Head of caudate nucleus (tissue), 42 donors: ENCODE measurements at regions not wholly inside any gene's neighbourhood (a gene's known extent, or its start where the extent isn't known, plus 50 kb on each side); places are given as distances from the start of the nearest gene placed in this dataset.

ENCODE experiments used
- DNase-seq, 42 donors: peaks; one replicate each; pipeline versions ENCODE4 v3.0.0 to v3.0.0-alpha.2; 2020 to 2021; ENCODE audit warnings: mixed read lengths in 7 of 42
- intact Hi-C: fragments of 100-400 bp; cut with DNase I; formaldehyde crosslinking; loops from one replicate; pipeline ENCODE4 v1.15.0; 2022

GRCh38 chr20:50256577-50256976 lies 65.9 kb downstream of the CEBPB start:
- intact Hi-C loops, result no loop called here
- DNase-seq, result no peak

- intact Hi-C loops, result no loop called here
These were observed 67.2 kb downstream of the CEBPB start for GRCh38 chr20:50257860-50258259.

GRCh38 chr20:50258790-50259483 lies 68.3 kb downstream of the CEBPB start:
- DNase-seq, result no peak
- intact Hi-C loops, result no loop called here

More at GRCh38 chr20:50257860-50258259, 67.2 kb downstream of the CEBPB start:
- no peak for DNase-seq

GRCh38 chr20:50259705-50260478 lies 69.3 kb downstream of the CEBPB start:
- intact Hi-C loops, result no loop called here
- no peak for DNase-seq

- no peak for DNase-seq
- intact Hi-C loops, result no loop called here
These were observed 70.0 kb downstream of the CEBPB start for GRCh38 chr20:50260479-50261221.

- intact Hi-C loops, result no loop called here
- no peak for DNase-seq
These were observed 71.0 kb downstream of the CEBPB start for GRCh38 chr20:50261471-50262212.

- intact Hi-C loops, result no loop called here
- no peak for DNase-seq
These were observed 73.2 kb downstream of the CEBPB start for GRCh38 chr20:50263831-50264230.

GRCh38 chr20:50264534-50265145 lies 74.0 kb downstream of the CEBPB start:
- intact Hi-C loops, result no loop called here
- no peak for DNase-seq

GRCh38 chr20:50265245-50265946 lies 74.8 kb downstream of the CEBPB start:
- intact Hi-C loops, result no loop called here
- DNase-seq, result no peak

GRCh38 chr20:50266293-50267040 lies 75.8 kb downstream of the CEBPB start:
- no peak for DNase-seq

GRCh38 chr20:50267041-50267865 lies 76.6 kb downstream of the CEBPB start:
- DNase-seq, result peak in 1 of 42 donors; percentile 20
- intact Hi-C loops, result no loop called here

More at GRCh38 chr20:50266293-50267040, 75.8 kb downstream of the CEBPB start:
- intact Hi-C loops, result no loop called here

- intact Hi-C loops, result no loop called here
These were observed 77.2 kb downstream of the CEBPB start for GRCh38 chr20:50267866-50268219.

GRCh38 chr20:50269091-50270033 lies 78.7 kb downstream of the CEBPB start:
- no peak for DNase-seq
- intact Hi-C loops, result no loop called here

More at GRCh38 chr20:50267866-50268219, 77.2 kb downstream of the CEBPB start:
- no peak for DNase-seq

GRCh38 chr20:50270034-50270395 lies 79.4 kb downstream of the CEBPB start:
- no peak for DNase-seq
- intact Hi-C loops, result no loop called here

GRCh38 chr20:50270569-50270968 lies 79.9 kb downstream of the CEBPB start:
- intact Hi-C loops, result no loop called here
- DNase-seq, result peak in 26 of 42 donors; percentile 21 to 72 (median 48)

- DNase-seq, result no peak
- intact Hi-C loops, result no loop called here
These were observed 80.5 kb downstream of the CEBPB start for GRCh38 chr20:50271176-50271575.
